Glomerular visceral epithelial cell (primary cell): ENCODE measurements at regions not wholly inside any gene's neighbourhood (a gene's known extent, or its start where the extent isn't known, plus 50 kb on each side); places are given as distances from the start of the nearest gene placed in this dataset.

ENCODE experiments used
- DNase-seq: peaks from one replicate; pipeline ENCODE4 v3.0.0-alpha.2; 2016; ENCODE audit errors: extremely low spot score

DNA sequence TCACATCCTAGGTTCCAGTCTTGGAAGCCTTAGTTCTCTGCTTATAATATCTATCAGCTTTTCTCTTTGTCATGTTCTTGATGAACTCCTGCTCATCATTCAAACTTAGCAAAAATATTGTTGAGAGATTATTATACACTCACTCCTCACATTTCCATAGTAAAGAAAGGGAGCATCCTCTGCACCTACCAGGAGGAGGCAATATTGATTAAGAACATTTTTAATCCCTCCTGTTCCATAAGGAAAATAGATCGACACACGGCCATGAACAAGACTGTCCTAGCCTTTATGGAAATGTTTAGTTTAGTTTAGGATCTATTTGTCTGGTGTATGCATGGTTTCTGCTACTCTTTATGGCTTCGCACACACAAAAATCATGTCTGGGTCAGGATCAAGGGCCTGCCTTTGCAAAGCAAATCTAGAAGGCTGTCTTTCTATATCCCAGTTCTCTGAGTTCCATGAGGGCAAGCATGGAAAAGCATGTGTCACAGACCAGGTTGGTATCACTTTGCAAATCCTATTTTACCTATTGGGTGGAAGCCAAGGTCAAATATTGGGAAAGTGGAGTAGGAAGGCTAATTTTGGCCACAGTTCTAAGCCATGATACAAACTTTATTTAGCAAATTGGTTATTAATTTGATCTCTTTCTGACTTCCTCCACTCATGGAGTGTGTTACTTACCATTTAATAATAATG is 164.4 kb downstream of the MDFIC start:
- no peak for DNase-seq

DNA sequence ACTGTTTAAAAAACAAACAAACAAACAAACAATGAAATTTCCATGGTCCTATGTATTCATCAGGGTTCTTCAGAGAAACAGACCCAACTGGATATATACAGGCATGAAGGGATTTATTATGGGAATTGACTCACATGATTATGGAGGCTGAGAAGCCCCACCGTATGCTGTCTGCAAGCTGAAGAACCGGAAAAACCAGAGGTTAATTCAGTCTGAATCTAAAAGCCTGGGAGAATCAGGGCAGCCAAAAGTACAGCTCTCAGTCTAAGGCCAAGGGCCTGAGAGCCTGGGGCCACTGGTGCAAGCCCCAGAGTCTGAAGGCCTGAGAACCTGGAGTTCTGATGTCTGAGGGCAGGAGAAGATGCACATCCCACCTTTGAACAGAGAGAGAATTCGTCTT is 163.5 kb downstream of the MDFIC start:
- DNase-seq, result no peak

DNA sequence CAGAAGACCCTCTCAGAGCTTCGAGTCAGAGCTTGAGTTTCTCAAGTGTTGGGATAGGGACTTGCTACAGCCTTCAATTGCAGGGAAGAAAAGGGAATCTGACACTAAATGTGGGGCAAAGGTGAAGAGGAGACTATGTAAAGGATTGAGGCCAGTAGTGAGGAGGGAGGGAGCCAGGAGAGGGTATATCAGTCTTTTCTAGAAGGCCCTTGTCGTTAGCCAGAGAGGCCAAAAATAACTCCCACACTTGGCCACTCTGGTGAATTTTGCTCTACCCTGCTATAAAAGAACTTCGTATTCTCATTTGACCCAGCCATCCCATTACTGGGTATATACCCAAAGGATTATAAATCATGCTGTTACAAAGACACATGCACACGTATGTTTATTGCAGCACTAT is 162.0 kb downstream of the MDFIC start:
- no peak for DNase-seq

DNA sequence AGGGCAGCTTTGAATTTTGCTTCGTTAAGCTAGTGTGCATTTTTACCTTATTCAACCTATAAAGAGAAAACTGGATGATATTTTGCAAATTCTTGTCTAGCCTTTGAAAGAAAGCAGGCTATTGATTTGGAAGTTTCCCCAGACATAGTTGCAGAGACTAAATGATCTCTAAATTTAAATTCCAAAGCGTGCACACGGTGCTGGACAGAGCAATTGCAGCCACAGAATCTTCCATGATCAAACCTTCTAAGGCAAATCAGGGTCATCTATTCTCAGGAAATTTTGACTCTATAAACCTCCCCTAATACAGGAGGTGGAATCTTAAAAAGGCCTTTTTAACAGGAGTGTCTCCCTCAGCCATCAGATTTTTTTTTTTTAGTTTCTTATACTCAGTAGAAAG is 159.9 kb downstream of the MDFIC start:
- no peak for DNase-seq

DNA sequence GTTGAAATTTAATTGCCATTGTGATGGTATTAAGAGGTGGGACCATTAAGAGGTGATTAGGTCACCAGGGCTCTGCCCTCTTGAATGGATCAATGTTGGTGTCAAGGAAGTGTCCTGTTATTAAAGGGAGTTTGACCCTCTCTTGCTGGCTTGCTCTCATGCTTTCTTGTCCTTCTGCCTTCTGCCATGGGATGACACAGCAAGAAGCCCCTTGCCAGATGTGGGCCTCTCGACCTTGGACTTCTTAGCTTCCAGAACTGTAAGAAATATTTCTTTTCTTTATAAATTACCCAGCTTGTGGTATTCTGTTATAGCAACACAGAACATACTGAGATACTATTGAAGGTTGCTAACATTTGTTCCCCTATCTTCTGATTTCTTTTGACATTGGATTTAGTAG is 157.0 kb downstream of the MDFIC start:
- DNase-seq, result no peak

DNA sequence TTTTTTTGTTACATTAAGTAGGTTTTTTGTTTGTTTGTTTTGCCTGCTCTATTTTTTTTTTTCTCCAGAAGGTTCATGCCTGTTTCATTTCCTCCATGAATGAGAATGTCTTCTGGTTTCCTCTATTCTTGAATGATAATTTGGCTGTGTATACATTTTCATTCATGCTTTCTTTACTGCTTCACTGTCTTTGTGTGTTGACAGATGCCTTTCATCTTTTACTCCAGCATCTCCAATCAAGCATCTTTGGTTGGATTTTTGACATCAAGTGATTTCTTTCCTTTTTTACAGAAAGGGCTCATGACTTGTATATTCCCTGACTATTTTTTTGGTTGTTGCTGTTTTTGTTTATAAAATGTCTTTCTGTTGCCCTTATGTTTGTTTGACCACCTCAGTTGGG is 156.5 kb downstream of the MDFIC start:
- no peak for DNase-seq

DNA sequence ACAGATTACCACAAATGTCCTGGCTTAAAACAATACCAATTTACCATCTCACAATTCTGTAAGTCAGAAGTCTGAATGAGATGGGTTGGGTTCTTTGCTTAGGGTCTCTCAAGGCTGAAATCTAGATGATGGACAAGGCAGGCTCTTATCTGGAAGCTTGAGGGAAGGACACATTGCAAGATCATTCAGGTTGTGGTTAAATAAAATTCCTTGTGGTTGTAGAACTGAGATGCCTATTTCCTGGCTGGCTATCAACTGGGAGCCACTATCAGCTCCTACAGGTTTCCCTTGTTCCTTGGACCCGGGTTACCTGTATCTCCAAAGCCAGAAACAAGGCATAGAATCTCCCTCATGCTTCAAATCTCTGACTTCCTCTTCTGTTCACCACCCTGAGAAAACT is 148.4 kb downstream of the MDFIC start:
- DNase-seq, result peak; percentile 6
